ENCODE measurements at regions not wholly inside any gene's neighbourhood (a gene's known extent, or its start where the extent isn't known, plus 50 kb on each side); places are given as distances from the start of the nearest gene placed in this dataset.

GRCh38 chr11:122205036-122205435, 89.0 kb upstream of the BLID start:
- CTCF ChIA-PET (ENCODE audit: partially characterized antibody): interaction anchor here (1.0 kb wide), 1 partner anchor 11 kb away, joined by 3 read pairs; no protein-coding TSS in a partner anchor
- H3K36me3 ChIP-seq (ENCODE audit: insufficient read depth, low read length): no peaks in the 10 kb centered on the region
- Mint-ChIP-seq H3K27ac (no peak overlapping the region), H3K9me3 (peaks cover 0 to 3% (median 0%) of the 10 kb centered on the region in 8 donors), H3K4me3 (no peak overlapping the region), H3K4me1 (no peaks in the 10 kb centered on the region), H3K27me3 (peaks cover 10 to 20% of the 10 kb centered on the region in 2 donors), H3K36me3 (no peaks in the 10 kb centered on the region)
- no peaks in the 10 kb centered on the region for H3K4me1 ChIP-seq (ENCODE audit: insufficient read depth, low read length)
- H3K9me3 ChIP-seq (ENCODE audit: control insufficient read depth in 1 of 2, low read length in 2 of 2): no peaks in the 10 kb centered on the region
- POLR2A ChIA-PET (ENCODE audit: partially characterized antibody): no interaction called here
- H3K27me3 ChIP-seq (ENCODE audit: insufficient read depth, low read length): no peaks in the 10 kb centered on the region
- DNase-seq: no peak
- H3K4me3 ChIP-seq (ENCODE audit: low read length in 2 of 2): no peak overlapping the region
- intact Hi-C loops (cut with micrococcal nuclease): no loop called here
- H3K27ac ChIP-seq (ENCODE audit: low read depth, low read length): no peak overlapping the region

- CTCF ChIA-PET (ENCODE audit: partially characterized antibody): interaction anchor here (1.0 kb wide), 2 partner anchors 10 to 12 kb away, joined by 3 read pairs; no protein-coding TSS in a partner anchor
- H3K27me3 ChIP-seq (ENCODE audit: insufficient read depth, low read length): no peaks in the 10 kb centered on the region
- peaks cover 0 to 3% (median 0%) of the 10 kb centered on the region in 8 donors for H3K9me3 Mint-ChIP-seq
- no peaks in the 10 kb centered on the region for H3K36me3 ChIP-seq (ENCODE audit: insufficient read depth, low read length)
- no peak for DNase-seq
- H3K4me1 ChIP-seq (ENCODE audit: insufficient read depth, low read length): no peaks in the 10 kb centered on the region
- peaks cover 9 to 21% of the 10 kb centered on the region in 2 donors for H3K27me3 Mint-ChIP-seq
- no peak overlapping the region for H3K27ac ChIP-seq (ENCODE audit: low read depth, low read length)
- H3K4me3 ChIP-seq (ENCODE audit: low read length in 2 of 2): no peak overlapping the region
- intact Hi-C loops (cut with micrococcal nuclease): no loop called here
- H3K27ac Mint-ChIP-seq: no peak overlapping the region
- no peaks in the 10 kb centered on the region for H3K36me3 Mint-ChIP-seq
- no peaks in the 10 kb centered on the region for H3K4me1 Mint-ChIP-seq
- no peak overlapping the region for H3K4me3 Mint-ChIP-seq
- POLR2A ChIA-PET (ENCODE audit: partially characterized antibody): no interaction called here
- H3K9me3 ChIP-seq (ENCODE audit: control insufficient read depth in 1 of 2, low read length in 2 of 2): no peaks in the 10 kb centered on the region
These were observed 88.2 kb upstream of the BLID start for GRCh38 chr11:122204206-122204605.

DNA sequence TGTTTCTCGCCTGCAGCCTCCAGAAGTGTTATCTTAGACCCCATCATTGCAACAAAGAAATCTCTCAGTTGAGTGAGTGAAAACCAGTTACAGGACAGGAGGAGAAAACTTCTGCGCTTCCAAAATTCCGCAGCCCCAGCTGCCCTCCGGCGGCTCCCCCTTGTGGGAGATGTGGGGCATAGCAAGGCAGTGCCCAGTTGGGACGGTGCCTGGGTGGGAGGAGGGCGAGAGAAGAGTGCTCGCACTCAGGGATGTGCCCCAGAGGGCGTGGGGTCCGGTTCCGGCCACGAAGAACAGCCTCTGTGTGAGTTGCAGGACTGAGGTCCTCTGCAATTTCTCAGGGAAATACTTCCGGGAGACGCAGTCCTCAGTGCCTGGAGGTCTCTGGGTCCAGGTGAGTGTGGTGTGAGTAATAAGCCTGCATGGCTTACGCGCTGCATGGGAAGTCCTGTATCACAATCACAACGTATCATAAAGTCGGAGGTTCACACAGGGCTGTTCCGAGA, 87.0 kb upstream of the BLID start:
- no peak overlapping the region for H3K4me3 Mint-ChIP-seq
- peaks cover 9 to 23% of the 10 kb centered on the region in 2 donors for H3K27me3 Mint-ChIP-seq
- H3K27ac Mint-ChIP-seq: no peak overlapping the region
- peaks cover 0 to 3% (median 0%) of the 10 kb centered on the region in 8 donors for H3K9me3 Mint-ChIP-seq
- peak in 3 of 5 donors; percentile 3 to 15 (median 4) for DNase-seq
- ChIA-PET POLR2A (ENCODE audit: partially characterized antibody) (no interaction called here), CTCF (ENCODE audit: partially characterized antibody) (interaction anchor here (1.3 kb wide), 1 partner anchor 14 kb away, joined by 4 read pairs; no protein-coding TSS in a partner anchor)
- H3K4me3 ChIP-seq (ENCODE audit: low read length in 2 of 2): no peak overlapping the region
- intact Hi-C loops (cut with micrococcal nuclease): no loop called here
- no peaks in the 10 kb centered on the region for H3K4me1 Mint-ChIP-seq
- H3K9me3 ChIP-seq (ENCODE audit: control insufficient read depth in 1 of 2, low read length in 2 of 2): no peaks in the 10 kb centered on the region
- H3K4me1 ChIP-seq (ENCODE audit: insufficient read depth, low read length): no peaks in the 10 kb centered on the region
- no peaks in the 10 kb centered on the region for H3K27me3 ChIP-seq (ENCODE audit: insufficient read depth, low read length)
- no peak overlapping the region for H3K27ac ChIP-seq (ENCODE audit: low read depth, low read length)
- H3K36me3 ChIP-seq (ENCODE audit: insufficient read depth, low read length): no peaks in the 10 kb centered on the region
- H3K36me3 Mint-ChIP-seq: no peaks in the 10 kb centered on the region

- Histone ChIP-seq H3K9me3 (ENCODE audit: control insufficient read depth in 1 of 2, low read length in 2 of 2) (no peaks in the 10 kb centered on the region), H3K36me3 (ENCODE audit: insufficient read depth, low read length) (no peaks in the 10 kb centered on the region), H3K4me1 (ENCODE audit: insufficient read depth, low read length) (no peaks in the 10 kb centered on the region), H3K27ac (ENCODE audit: low read depth, low read length) (no peak overlapping the region), H3K4me3 (ENCODE audit: low read length in 2 of 2) (no peak overlapping the region), H3K27me3 (ENCODE audit: insufficient read depth, low read length) (no peaks in the 10 kb centered on the region)
- Mint-ChIP-seq H3K4me3 (no peak overlapping the region), H3K27me3 (peaks cover 14 to 26% of the 10 kb centered on the region in 2 donors), H3K4me1 (no peaks in the 10 kb centered on the region), H3K36me3 (no peaks in the 10 kb centered on the region), H3K27ac (no peak overlapping the region), H3K9me3 (peaks cover 0 to 2% (median 0%) of the 10 kb centered on the region in 8 donors)
- intact Hi-C loops (cut with micrococcal nuclease): no loop called here
- POLR2A ChIA-PET (ENCODE audit: partially characterized antibody): no interaction called here
- DNase-seq: no peak
- CTCF ChIA-PET (ENCODE audit: partially characterized antibody): interaction anchor here (1.3 kb wide), 1 partner anchor 13 kb away, joined by 4 read pairs; no protein-coding TSS in a partner anchor
These were observed 86.3 kb upstream of the BLID start for GRCh38 chr11:122202161-122202950.

GRCh38 chr11:122201106-122201505, 85.1 kb upstream of the BLID start:
- H3K4me1 ChIP-seq (ENCODE audit: insufficient read depth, low read length): no peaks in the 10 kb centered on the region
- no peak overlapping the region for H3K4me3 Mint-ChIP-seq
- ChIA-PET CTCF (ENCODE audit: partially characterized antibody) (no interaction called here), POLR2A (ENCODE audit: partially characterized antibody) (no interaction called here)
- peaks cover 0 to 2% (median 0%) of the 10 kb centered on the region in 8 donors for H3K9me3 Mint-ChIP-seq
- H3K4me1 Mint-ChIP-seq: no peaks in the 10 kb centered on the region
- H3K27ac ChIP-seq (ENCODE audit: low read depth, low read length): no peak overlapping the region
- peaks cover 14 to 21% of the 10 kb centered on the region in 2 donors for H3K27me3 Mint-ChIP-seq
- H3K36me3 ChIP-seq (ENCODE audit: insufficient read depth, low read length): no peaks in the 10 kb centered on the region
- intact Hi-C loops (cut with micrococcal nuclease): no loop called here
- H3K4me3 ChIP-seq (ENCODE audit: low read length in 2 of 2): no peak overlapping the region
- H3K27ac Mint-ChIP-seq: no peak overlapping the region
- DNase-seq: no peak
- no peaks in the 10 kb centered on the region for H3K9me3 ChIP-seq (ENCODE audit: control insufficient read depth in 1 of 2, low read length in 2 of 2)
- H3K27me3 ChIP-seq (ENCODE audit: insufficient read depth, low read length): no peaks in the 10 kb centered on the region
- no peaks in the 10 kb centered on the region for H3K36me3 Mint-ChIP-seq

- intact Hi-C loops (cut with micrococcal nuclease): no loop called here
- DNase-seq: no peak
- H3K36me3 ChIP-seq (ENCODE audit: insufficient read depth, low read length): no peaks in the 10 kb centered on the region
- Mint-ChIP-seq H3K27ac (no peak overlapping the region), H3K36me3 (no peaks in the 10 kb centered on the region), H3K4me3 (no peak overlapping the region), H3K27me3 (peaks cover 11 to 16% of the 10 kb centered on the region in 2 donors), H3K4me1 (no peaks in the 10 kb centered on the region), H3K9me3 (peaks cover 0 to 2% (median 0%) of the 10 kb centered on the region in 8 donors)
- no peaks in the 10 kb centered on the region for H3K9me3 ChIP-seq (ENCODE audit: control insufficient read depth in 1 of 2, low read length in 2 of 2)
- POLR2A ChIA-PET (ENCODE audit: partially characterized antibody): no interaction called here
- no peak overlapping the region for H3K27ac ChIP-seq (ENCODE audit: low read depth, low read length)
- peaks cover 4% of the 10 kb centered on the region for H3K27me3 ChIP-seq (ENCODE audit: insufficient read depth, low read length)
- no peaks in the 10 kb centered on the region for H3K4me1 ChIP-seq (ENCODE audit: insufficient read depth, low read length)
- H3K4me3 ChIP-seq (ENCODE audit: low read length in 2 of 2): no peak overlapping the region
- CTCF ChIA-PET (ENCODE audit: partially characterized antibody): no interaction called here
These were observed 83.6 kb upstream of the BLID start for GRCh38 chr11:122199661-122200060.

DNA sequence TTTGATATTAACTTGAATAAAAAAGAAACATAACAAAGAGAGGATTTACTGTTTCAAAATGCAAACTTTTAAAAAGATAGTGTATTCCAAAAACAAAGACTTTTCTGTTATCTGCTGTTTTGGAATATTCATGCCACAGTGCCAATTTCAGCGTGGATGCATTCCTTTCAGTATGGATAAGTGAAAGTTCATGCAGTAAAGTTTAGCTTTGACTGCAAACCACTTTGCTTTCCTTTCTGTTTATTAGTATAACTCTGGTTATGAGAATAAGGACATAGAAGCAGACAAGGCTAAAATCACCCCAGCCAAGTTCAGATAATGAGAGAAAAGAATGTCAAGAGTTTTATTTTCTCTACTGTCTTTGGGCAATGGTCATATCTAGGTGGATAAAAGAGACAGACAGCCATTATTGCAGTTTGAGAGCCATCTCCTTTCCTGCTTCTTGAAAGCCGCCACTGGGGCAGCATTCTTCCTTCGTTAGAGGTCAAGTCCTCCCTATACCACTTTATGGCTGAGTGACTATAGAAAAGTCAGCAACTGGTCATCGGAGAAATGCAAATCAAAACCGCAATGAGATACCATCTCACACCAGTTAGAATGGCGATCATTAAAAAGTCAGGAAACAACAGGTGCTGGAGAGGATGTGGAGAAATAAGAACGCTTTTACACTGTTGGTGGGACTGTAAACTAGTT, 82.4 kb upstream of the BLID start:
- Mint-ChIP-seq H3K27ac (no peak overlapping the region), H3K4me1 (no peaks in the 10 kb centered on the region), H3K36me3 (no peaks in the 10 kb centered on the region), H3K27me3 (peaks cover 8 to 13% of the 10 kb centered on the region in 2 donors), H3K9me3 (peaks cover 0 to 2% (median 0%) of the 10 kb centered on the region in 8 donors), H3K4me3 (no peak overlapping the region)
- no peak overlapping the region for H3K27ac ChIP-seq (ENCODE audit: low read depth, low read length)
- no peaks in the 10 kb centered on the region for H3K4me1 ChIP-seq (ENCODE audit: insufficient read depth, low read length)
- POLR2A ChIA-PET (ENCODE audit: partially characterized antibody): no interaction called here
- no peaks in the 10 kb centered on the region for H3K36me3 ChIP-seq (ENCODE audit: insufficient read depth, low read length)
- intact Hi-C loops (cut with micrococcal nuclease): no loop called here
- H3K27me3 ChIP-seq (ENCODE audit: insufficient read depth, low read length): peaks cover 4% of the 10 kb centered on the region
- no peaks in the 10 kb centered on the region for H3K9me3 ChIP-seq (ENCODE audit: control insufficient read depth in 1 of 2, low read length in 2 of 2)
- no peak overlapping the region for H3K4me3 ChIP-seq (ENCODE audit: low read length in 2 of 2)
- CTCF ChIA-PET (ENCODE audit: partially characterized antibody): no interaction called here
- no peak for DNase-seq
